ENCODE measurements at regions not wholly inside any gene's neighbourhood (a gene's known extent, or its start where the extent isn't known, plus 50 kb on each side); places are given as distances from the start of the nearest gene placed in this dataset.

GRCh38 chr12:65631621-65632111 lies 192.6 kb upstream of the HMGA2 start:
- DNase-seq, result no peak

- no peak for DNase-seq
These were observed 192.0 kb upstream of the HMGA2 start for GRCh38 chr12:65632131-65632855.

- DNase-seq, result no peak
These were observed 190.2 kb upstream of the HMGA2 start for GRCh38 chr12:65634061-65634460.

GRCh38 chr12:65634626-65635331 lies 189.5 kb upstream of the HMGA2 start:
- DNase-seq, result no peak

- no peak for DNase-seq
These were observed 187.8 kb upstream of the HMGA2 start for GRCh38 chr12:65636436-65636835.

GRCh38 chr12:65637150-65637549 lies 187.1 kb upstream of the HMGA2 start:
- no peak for DNase-seq

GRCh38 chr12:65637774-65638173 lies 186.5 kb upstream of the HMGA2 start:
- no peak for DNase-seq

GRCh38 chr12:65638324-65638723 lies 186.0 kb upstream of the HMGA2 start:
- no peak for DNase-seq

GRCh38 chr12:65640489-65640901 lies 183.8 kb upstream of the HMGA2 start:
- no peak for DNase-seq

- no peak for DNase-seq
These were observed 182.1 kb upstream of the HMGA2 start for GRCh38 chr12:65642061-65642661.

- no peak for DNase-seq
These were observed 181.1 kb upstream of the HMGA2 start for GRCh38 chr12:65643171-65643570.

GRCh38 chr12:65643595-65644386 lies 180.5 kb upstream of the HMGA2 start:
- DNase-seq, result no peak

- DNase-seq, result no peak
These were observed 178.1 kb upstream of the HMGA2 start for GRCh38 chr12:65646127-65646643.

GRCh38 chr12:65647074-65647473 lies 177.2 kb upstream of the HMGA2 start:
- DNase-seq, result no peak

- DNase-seq, result no peak
These were observed 175.8 kb upstream of the HMGA2 start for GRCh38 chr12:65648461-65648860.

GRCh38 chr12:65649126-65649525 lies 175.2 kb upstream of the HMGA2 start:
- no peak for DNase-seq

- DNase-seq, result no peak
These were observed 173.2 kb upstream of the HMGA2 start for GRCh38 chr12:65651060-65651459.

GRCh38 chr12:65653321-65653720 lies 171.0 kb upstream of the HMGA2 start:
- no peak for DNase-seq

- DNase-seq, result no peak
These were observed 170.2 kb upstream of the HMGA2 start for GRCh38 chr12:65653946-65654629.

GRCh38 chr12:65655074-65655493 lies 169.2 kb upstream of the HMGA2 start:
- DNase-seq, result no peak

GRCh38 chr12:65656156-65656882 lies 168.0 kb upstream of the HMGA2 start:
- no peak for DNase-seq

Measured in bone marrow (tissue), 2 donors.